GM10266 (cell line): ENCODE measurements at regions not wholly inside any gene's neighbourhood (a gene's known extent, or its start where the extent isn't known, plus 50 kb on each side); places are given as distances from the start of the nearest gene placed in this dataset.

Source experiments
- DNase-seq: peaks from one replicate; pipeline ENCODE4 v3.0.0; 2012; ENCODE audit errors: extremely low spot score
- TF ChIP-seq, protein P1 (sequence below): IDR thresholded peaks from 2 replicates; pipeline ENCODE4 v1.5.1; 2012; ENCODE audit warnings: mild to moderate bottlenecking, low read depth; ENCODE audit not compliant: control insufficient read depth, insufficient read depth; ENCODE audit errors: missing control alignments

DNA sequence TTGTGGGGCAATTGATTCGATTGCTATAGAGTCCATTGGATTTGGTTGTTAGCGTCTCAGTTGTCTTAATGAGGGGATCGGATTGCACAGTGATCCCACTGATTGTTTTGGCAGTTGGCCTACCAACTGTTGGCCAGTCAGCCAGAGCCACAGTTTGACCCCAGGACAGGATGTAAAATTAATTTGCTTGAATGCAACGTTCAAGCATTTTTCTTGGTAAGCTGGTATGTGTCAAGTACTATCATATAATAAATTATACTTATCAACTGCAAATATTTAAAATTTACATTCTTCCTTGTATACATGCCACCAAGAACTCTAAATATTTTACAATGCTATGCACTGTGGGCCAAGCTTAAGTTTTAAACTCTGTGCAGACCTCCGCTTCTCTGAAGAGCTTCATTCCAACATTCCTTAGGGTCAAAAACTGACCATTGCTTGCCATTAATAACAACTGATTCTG is 80.4 kb upstream of the OSMR start:
- TF ChIP-seq, protein P1, sequence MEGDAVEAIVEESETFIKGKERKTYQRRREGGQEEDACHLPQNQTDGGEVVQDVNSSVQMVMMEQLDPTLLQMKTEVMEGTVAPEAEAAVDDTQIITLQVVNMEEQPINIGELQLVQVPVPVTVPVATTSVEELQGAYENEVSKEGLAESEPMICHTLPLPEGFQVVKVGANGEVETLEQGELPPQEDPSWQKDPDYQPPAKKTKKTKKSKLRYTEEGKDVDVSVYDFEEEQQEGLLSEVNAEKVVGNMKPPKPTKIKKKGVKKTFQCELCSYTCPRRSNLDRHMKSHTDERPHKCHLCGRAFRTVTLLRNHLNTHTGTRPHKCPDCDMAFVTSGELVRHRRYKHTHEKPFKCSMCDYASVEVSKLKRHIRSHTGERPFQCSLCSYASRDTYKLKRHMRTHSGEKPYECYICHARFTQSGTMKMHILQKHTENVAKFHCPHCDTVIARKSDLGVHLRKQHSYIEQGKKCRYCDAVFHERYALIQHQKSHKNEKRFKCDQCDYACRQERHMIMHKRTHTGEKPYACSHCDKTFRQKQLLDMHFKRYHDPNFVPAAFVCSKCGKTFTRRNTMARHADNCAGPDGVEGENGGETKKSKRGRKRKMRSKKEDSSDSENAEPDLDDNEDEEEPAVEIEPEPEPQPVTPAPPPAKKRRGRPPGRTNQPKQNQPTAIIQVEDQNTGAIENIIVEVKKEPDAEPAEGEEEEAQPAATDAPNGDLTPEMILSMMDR: no peak
- no peak for DNase-seq

DNA sequence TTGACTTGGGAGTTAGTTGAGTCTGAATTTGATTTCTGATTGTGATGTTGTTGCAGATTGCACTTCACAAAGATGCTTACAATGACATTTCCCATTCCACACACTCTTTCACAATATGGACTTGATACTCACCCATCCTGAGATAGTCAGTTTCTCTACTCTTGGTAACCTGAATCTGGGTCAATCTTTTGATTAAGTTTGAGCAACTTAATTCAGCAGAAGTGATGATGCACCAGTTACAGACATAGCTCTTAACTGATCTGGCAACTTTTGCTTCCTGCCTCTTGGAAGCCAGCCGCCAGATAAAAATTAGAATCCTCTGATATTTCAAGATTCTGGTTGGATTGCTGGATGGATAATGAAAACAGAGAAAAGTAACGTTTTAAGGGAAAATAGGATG is 79.7 kb upstream of the OSMR start:
- TF ChIP-seq, protein P1: no peak
- DNase-seq: no peak

DNA sequence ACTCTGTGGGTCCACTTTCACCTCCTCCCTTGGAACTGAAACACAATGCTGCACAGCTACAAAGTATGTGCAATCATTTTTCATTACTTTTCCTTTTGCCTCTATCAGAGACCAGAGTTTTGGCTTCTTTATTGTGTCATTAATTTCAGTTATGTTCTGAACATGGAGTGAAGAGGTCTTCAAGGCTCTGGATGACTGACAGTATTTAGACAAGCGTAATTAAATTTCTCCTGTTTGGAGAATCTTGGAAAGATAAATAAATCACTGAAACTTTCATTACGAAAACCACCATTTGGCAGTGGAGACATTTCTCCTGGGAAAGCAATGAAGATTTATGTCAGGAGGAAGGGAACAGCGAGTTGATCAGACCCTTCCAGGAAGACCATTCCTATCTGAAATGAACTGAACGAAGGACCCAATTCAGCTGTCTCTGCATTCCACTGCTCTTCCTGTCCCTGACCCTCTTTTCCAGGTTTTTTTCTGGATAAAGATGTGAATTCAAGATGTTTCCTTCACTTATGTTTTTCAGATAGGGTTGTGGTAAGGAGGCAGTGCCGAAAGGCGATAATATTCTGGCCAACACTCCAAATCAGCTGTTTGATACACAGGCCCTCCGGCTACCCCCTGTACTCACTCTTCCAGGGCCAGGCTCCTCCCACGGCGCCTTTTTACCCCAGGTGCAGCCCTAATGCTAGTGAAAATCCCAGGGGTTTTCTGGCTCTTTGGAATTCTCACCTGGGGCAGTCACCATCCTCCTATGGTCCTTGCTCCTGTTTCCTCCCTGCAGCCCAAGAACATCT is 77.2 kb upstream of the OSMR start:
- no peak for DNase-seq
- TF ChIP-seq, protein P1: no peak

DNA sequence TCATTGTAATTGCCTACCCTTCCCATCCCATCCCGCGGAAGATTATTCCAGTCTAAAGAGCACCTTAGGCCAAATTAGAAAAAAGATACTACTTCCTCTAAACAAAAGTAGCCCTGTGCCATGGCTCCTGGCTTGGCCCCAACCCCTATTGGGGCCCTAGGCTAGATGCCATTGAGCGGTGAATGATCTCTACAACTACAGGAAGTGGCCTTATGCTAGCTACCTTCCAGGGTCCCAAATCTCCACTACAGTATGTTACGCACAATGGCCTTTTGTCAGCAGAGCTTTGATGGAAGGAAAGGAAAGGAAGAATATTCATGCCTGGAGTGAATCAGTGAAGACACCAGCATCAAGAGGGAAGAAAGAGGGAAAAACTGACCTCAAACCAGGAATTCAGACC is 73.3 kb upstream of the OSMR start:
- no peak for DNase-seq
- TF ChIP-seq, protein P1: no peak

DNA sequence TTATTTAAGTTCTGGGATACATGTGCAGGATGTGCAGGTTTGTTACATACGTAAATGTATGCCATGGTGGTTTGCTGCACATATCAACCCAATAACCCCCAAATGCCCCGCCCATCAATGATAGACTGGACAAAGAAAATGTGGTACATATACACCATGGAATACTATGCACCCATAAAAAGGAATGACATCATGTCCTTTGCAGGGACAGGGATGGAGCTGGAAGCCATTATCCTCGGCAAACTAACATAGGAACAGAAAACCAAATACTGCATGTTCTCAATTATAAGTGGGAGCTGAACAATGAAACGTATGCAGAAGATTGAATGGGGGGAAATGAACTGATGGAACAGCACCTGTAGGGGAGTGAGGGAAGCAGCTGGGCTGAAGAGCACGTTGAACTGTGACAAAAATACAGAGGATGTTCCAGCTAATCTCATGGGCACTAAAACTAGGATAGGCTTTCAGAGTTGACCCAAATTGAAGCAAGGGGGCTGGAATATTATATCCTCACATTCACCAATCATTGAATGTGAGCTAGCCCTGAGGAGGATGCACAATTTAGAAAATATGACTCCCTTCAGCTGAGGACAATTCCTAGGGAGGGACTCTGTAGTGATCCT is 70.5 kb upstream of the OSMR start:
- no peak for DNase-seq
- TF ChIP-seq, protein P1: no peak

DNA sequence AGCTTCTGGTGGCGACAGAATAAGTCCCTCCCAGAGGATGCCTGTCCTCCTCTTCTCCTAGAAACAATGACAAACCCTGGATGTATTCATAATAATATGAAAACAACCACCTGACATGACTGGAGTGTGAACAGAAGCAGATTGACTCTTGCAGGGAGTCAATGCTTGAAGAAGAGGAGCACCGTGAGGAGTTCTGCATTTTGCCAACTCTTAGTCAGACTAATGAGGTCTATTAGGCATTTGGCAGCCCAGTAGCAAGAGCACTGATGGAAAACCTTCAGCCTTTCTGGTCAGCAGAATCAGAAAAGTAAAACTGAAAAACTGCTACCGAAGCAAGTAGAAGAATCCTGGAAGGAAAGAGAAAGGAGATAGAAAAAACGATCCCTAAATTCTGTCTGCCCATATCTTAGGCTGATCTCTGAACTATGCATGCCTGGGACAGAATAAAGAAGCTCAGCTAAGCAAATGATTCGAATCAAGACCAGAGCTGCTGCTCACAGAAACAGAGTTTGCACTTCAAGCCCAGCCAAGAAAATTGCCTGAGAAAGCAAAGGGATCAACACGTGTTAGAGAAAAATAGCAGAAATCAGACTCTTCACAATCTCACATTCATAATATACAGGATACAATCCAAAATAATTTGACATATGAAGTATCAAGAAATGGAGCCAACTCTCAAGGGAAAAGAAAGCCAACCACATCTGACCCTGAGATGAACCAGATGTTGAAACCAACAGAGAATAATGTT is 69.5 kb upstream of the OSMR start:
- no peak for DNase-seq
- TF ChIP-seq, protein P1: no peak

DNA sequence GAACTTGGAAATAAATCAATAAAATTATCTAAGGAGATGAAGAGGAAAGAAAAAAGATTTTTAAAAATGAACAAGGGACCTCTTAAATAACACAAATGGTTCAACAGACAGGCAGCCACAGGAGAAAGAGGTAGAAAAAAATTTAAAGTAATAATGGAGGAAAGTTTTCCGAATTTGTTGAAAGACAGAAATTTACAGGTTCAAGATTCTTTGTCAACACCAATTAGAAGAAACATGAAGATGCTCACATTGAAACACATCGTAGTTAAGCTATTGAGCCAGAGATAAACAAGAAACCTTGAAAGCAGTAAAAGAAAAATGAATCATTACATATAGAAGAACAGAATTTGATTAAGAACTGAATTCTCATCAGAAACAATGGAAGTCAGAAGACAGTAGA is 68.7 kb upstream of the OSMR start:
- no peak for DNase-seq
- TF ChIP-seq, protein P1: no peak
